Endothelial cell (in vitro differentiated cells): ENCODE measurements at regions not wholly inside any gene's neighbourhood (a gene's known extent, or its start where the extent isn't known, plus 50 kb on each side); places are given as distances from the start of the nearest gene placed in this dataset.

Experiments
- DNase-seq: peaks from one replicate; pipeline ENCODE4 v3.0.0; 2021; ENCODE audit warnings: low spot score
- H3K27ac Mint-ChIP-seq: one replicate; pipeline ENCODE4 v1.8.0; 2021; ENCODE audit warnings: mixed read lengths, inconsistent platforms; ENCODE audit not compliant: unreplicated experiment
- H3K27me3 Mint-ChIP-seq: one replicate; pipeline ENCODE4 v1.8.0; 2021; ENCODE audit warnings: mild to moderate bottlenecking, moderate library complexity, mixed read lengths, inconsistent platforms; ENCODE audit not compliant: unreplicated experiment
- H3K36me3 Mint-ChIP-seq: one replicate; pipeline ENCODE4 v1.8.0; 2021; ENCODE audit warnings: mild to moderate bottlenecking, low read depth, mixed read lengths, inconsistent platforms; ENCODE audit not compliant: unreplicated experiment
- H3K4me1 Mint-ChIP-seq: one replicate; pipeline ENCODE4 v1.8.0; 2021; ENCODE audit warnings: mild to moderate bottlenecking, mixed read lengths, inconsistent platforms; ENCODE audit not compliant: unreplicated experiment
- H3K4me3 Mint-ChIP-seq: one replicate; pipeline ENCODE4 v1.8.0; 2021; ENCODE audit warnings: mild to moderate bottlenecking, mixed read lengths, inconsistent platforms; ENCODE audit not compliant: unreplicated experiment
- H3K9me3 Mint-ChIP-seq: one replicate; pipeline ENCODE4 v1.8.0; 2021; ENCODE audit warnings: mixed read lengths, inconsistent platforms; ENCODE audit not compliant: unreplicated experiment
- TF ChIP-seq, protein P1 (sequence below): fragments of 200-600 bp; sonication (generic); IDR thresholded peaks from one replicate; pipeline ENCODE4 v1.5.0; 2021; ENCODE audit warnings: antibody characterized with exemption; ENCODE audit not compliant: unreplicated experiment

DNA sequence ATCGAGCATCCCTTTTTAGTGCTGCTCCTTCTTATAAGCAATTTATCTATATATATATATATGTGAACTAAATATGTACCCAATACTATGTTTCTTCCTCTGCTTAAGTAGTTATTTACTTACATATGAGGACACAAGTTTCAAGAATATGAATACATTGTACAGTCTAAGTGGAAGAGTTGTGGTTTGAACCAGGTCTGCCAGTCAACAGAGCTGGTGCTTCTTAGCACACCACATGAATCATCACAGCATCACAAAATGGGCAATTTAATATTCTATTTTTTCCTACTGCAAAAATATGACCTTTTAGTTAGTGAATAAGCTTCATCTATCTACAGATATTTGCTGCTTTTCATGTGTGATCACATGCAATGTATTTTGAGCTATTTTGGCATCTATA is 64.4 kb upstream of the SPAG16 start:
- TF ChIP-seq, protein P1, sequence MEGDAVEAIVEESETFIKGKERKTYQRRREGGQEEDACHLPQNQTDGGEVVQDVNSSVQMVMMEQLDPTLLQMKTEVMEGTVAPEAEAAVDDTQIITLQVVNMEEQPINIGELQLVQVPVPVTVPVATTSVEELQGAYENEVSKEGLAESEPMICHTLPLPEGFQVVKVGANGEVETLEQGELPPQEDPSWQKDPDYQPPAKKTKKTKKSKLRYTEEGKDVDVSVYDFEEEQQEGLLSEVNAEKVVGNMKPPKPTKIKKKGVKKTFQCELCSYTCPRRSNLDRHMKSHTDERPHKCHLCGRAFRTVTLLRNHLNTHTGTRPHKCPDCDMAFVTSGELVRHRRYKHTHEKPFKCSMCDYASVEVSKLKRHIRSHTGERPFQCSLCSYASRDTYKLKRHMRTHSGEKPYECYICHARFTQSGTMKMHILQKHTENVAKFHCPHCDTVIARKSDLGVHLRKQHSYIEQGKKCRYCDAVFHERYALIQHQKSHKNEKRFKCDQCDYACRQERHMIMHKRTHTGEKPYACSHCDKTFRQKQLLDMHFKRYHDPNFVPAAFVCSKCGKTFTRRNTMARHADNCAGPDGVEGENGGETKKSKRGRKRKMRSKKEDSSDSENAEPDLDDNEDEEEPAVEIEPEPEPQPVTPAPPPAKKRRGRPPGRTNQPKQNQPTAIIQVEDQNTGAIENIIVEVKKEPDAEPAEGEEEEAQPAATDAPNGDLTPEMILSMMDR: no peak
- no peak overlapping the region for H3K4me3 Mint-ChIP-seq
- DNase-seq: no peak
- H3K4me1 Mint-ChIP-seq: no peaks in the 10 kb centered on the region
- H3K27me3 Mint-ChIP-seq: peaks cover 3% of the 10 kb centered on the region
- H3K27ac Mint-ChIP-seq: no peak overlapping the region
- no peaks in the 10 kb centered on the region for H3K9me3 Mint-ChIP-seq
- H3K36me3 Mint-ChIP-seq: no peaks in the 10 kb centered on the region

DNA sequence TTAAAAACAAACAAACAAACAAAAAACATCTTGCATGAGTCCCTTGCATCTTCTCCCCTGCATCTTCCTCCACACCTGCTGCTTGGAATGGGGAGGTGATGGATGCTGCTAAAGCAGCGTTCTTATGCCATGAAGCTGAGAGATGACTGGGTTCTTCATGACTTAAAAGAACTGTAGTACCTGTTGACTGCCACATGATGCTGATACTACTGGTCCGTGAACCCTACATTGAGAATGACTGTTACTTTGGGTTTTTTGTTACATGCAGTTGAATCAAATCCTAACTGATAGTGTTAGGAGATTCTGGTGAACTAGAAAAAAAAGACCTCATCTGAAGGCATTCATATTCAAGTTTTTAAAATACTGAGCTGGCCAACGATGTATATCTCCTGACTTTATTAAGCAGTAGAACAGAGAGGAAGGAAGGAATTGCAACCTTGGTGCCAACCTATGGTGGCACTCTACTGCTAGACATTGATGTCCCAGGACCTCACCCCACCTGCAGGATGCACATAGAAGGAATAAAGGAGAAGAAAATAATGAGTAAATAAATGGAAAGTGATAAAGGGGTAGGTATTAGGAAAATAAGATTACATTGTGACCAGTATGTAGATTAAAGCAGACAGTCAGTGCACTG is 63.2 kb upstream of the SPAG16 start:
- Mint-ChIP-seq H3K4me3 (no peak overlapping the region), H3K36me3 (no peaks in the 10 kb centered on the region), H3K27me3 (peaks cover 3% of the 10 kb centered on the region), H3K27ac (no peak overlapping the region), H3K9me3 (no peaks in the 10 kb centered on the region), H3K4me1 (peaks cover 4% of the 10 kb centered on the region)
- TF ChIP-seq, protein P1: no peak
- no peak for DNase-seq

DNA sequence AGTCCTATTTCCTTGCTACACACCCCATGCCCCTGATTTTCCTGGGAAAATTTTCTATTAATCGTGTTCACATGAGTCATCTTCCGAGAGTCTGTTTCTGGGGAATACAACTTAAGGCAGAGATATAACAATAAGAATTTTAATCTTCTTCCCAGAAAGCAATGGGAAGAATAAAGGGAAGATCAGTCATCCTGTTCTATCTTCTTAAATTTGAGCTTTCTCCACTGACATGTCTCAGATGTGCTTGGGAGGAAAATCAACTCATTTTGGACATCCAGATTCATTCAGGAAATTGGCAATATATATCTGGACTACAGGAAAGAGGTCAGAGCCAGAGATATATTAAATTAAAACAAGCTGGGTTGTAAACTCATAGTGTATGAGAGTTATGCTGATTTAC is 62.3 kb upstream of the SPAG16 start:
- H3K27ac Mint-ChIP-seq: no peak overlapping the region
- no peaks in the 10 kb centered on the region for H3K36me3 Mint-ChIP-seq
- H3K4me1 Mint-ChIP-seq: peaks cover 4% of the 10 kb centered on the region
- TF ChIP-seq, protein P1: no peak
- H3K9me3 Mint-ChIP-seq: no peaks in the 10 kb centered on the region
- no peak for DNase-seq
- no peak overlapping the region for H3K4me3 Mint-ChIP-seq
- H3K27me3 Mint-ChIP-seq: peaks cover 3% of the 10 kb centered on the region

DNA sequence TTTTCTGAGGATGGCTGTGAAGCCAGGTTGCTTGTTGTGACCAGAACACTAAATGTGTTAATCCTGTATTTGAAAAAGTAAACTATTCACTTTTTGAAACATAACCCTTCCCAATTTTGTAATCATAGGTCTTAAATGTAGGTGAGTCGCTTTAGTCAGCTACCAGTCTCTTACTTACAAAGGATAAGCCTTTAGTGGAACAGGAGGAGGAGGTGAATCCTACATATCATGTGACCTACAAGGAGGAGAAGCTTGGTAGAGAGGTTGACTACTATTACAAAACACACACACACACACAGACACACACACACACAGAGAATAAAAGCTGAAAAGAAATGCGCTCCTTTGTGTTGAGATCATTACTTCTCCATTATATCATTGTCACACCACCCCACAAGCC is 59.9 kb upstream of the SPAG16 start:
- Mint-ChIP-seq H3K4me3 (no peak overlapping the region), H3K27me3 (no peaks in the 10 kb centered on the region), H3K9me3 (no peaks in the 10 kb centered on the region), H3K4me1 (peaks cover 4% of the 10 kb centered on the region), H3K36me3 (no peaks in the 10 kb centered on the region), H3K27ac (no peak overlapping the region)
- TF ChIP-seq, protein P1: no peak
- DNase-seq: no peak

DNA sequence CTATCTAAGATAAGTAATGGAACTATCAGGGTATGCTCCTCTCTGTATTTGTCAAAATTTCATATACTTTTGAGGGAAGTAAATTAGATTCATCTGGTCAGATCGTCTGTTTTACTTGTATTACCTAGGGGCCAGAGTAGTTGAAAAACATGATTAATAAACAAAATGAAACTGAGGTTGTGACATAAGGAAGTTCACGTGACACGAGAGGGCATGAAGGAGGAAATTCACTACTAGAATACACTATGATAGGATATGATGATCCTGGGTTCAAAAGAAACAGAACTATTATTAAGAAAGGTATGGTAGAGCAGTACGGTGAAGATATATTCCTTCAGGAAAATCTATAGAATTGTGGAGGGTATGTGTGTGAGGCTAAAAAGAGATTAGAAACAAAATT is 58.4 kb upstream of the SPAG16 start:
- peaks cover 4% of the 10 kb centered on the region for H3K4me1 Mint-ChIP-seq
- no peaks in the 10 kb centered on the region for H3K36me3 Mint-ChIP-seq
- no peaks in the 10 kb centered on the region for H3K27me3 Mint-ChIP-seq
- no peak for DNase-seq
- TF ChIP-seq, protein P1: no peak
- no peaks in the 10 kb centered on the region for H3K9me3 Mint-ChIP-seq
- H3K4me3 Mint-ChIP-seq: no peak overlapping the region
- no peak overlapping the region for H3K27ac Mint-ChIP-seq
